Mesothelial cell of epicardium (in vitro differentiated cells): ENCODE measurements at regions not wholly inside any gene's neighbourhood (a gene's known extent, or its start where the extent isn't known, plus 50 kb on each side); places are given as distances from the start of the nearest gene placed in this dataset.
"Not testable (repeated sequence)": the region's sequence is repeated elsewhere in the genome, so short reads cannot be mapped to it uniquely, and the experiment has no call there.

Experiments used
- DNase-seq, 2 experiments: peaks; one replicate each; pipeline ENCODE4 v3.0.0; 2021; ENCODE audit warnings: low spot score in 2 of 2; ENCODE audit not compliant: unreplicated experiment in 2 of 2
- H3K27ac Mint-ChIP-seq: 2 replicates; pipeline ENCODE4 v1.8.0; 2021; ENCODE audit warnings: mixed read lengths
- H3K27me3 Mint-ChIP-seq: 2 replicates; pipeline ENCODE4 v1.8.0; 2021; ENCODE audit warnings: low read depth, mixed read lengths
- H3K36me3 Mint-ChIP-seq: 2 replicates; pipeline ENCODE4 v1.8.0; 2021; ENCODE audit warnings: mixed read lengths
- H3K4me1 Mint-ChIP-seq: 2 replicates; pipeline ENCODE4 v1.8.0; 2021; ENCODE audit warnings: mixed read lengths
- H3K4me3 Mint-ChIP-seq: 2 replicates; pipeline ENCODE4 v1.8.0; 2021; ENCODE audit warnings: mild to moderate bottlenecking, moderate library complexity, mixed read lengths
- H3K9me3 Mint-ChIP-seq: 2 replicates; pipeline ENCODE4 v1.8.0; 2021; ENCODE audit warnings: mixed read lengths
- TF ChIP-seq, protein P1 (sequence below): fragments of 200-600 bp; sonication (generic); IDR thresholded peaks from one replicate; pipeline ENCODE4 v1.5.0; 2021; ENCODE audit warnings: antibody characterized with exemption; ENCODE audit not compliant: unreplicated experiment

DNA sequence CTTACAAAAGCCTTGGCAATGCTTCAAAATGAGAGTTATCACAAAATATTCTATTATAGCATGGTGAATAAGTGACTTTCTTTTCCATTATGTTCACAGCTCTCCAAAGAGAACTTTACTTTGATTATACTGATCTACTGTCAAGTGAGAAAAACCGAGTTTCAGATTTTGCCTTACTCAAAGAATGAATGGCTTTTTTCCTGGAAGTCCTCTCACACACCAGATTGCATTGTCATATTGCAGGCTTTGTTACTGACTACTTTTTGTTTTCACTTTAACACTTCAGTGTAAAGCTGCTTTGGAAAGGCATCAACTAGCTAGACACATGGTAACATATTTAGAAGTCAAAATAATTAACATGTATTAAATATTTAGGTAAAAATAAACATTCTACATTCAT is 765.2 kb upstream of the NUDT12 start:
- TF ChIP-seq, protein P1, sequence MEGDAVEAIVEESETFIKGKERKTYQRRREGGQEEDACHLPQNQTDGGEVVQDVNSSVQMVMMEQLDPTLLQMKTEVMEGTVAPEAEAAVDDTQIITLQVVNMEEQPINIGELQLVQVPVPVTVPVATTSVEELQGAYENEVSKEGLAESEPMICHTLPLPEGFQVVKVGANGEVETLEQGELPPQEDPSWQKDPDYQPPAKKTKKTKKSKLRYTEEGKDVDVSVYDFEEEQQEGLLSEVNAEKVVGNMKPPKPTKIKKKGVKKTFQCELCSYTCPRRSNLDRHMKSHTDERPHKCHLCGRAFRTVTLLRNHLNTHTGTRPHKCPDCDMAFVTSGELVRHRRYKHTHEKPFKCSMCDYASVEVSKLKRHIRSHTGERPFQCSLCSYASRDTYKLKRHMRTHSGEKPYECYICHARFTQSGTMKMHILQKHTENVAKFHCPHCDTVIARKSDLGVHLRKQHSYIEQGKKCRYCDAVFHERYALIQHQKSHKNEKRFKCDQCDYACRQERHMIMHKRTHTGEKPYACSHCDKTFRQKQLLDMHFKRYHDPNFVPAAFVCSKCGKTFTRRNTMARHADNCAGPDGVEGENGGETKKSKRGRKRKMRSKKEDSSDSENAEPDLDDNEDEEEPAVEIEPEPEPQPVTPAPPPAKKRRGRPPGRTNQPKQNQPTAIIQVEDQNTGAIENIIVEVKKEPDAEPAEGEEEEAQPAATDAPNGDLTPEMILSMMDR = no peak
- Mint-ChIP-seq H3K9me3 (peaks cover 26% of the 10 kb centered on the region), H3K4me1 (no peaks in the 10 kb centered on the region), H3K4me3 (no peak overlapping the region), H3K36me3 (no peaks in the 10 kb centered on the region), H3K27me3 (no peaks in the 10 kb centered on the region), H3K27ac (no peak overlapping the region)
- DNase-seq = no peak

DNA sequence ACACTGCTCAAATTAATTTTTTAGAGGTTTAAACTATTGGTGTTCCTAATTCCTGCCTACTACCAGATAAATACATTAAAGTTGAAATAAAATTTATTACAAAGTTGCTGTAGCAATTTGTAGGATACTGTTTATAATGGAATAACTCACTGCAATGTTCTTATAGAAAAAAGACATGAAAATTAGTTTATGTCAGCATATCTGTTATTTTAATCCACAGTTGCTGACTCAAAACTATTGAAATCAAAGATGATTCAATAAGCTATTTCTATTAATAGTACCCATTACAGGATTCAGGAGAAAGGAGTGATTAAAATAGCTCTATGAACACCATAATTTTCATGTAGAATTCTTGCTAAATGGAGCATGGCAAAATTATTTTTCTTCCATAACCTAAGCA is 764.4 kb upstream of the NUDT12 start:
- H3K36me3 Mint-ChIP-seq = no peaks in the 10 kb centered on the region
- no peak overlapping the region for H3K27ac Mint-ChIP-seq
- DNase-seq = no peak
- no peak overlapping the region for H3K4me3 Mint-ChIP-seq
- H3K4me1 Mint-ChIP-seq = no peaks in the 10 kb centered on the region
- H3K9me3 Mint-ChIP-seq = peaks cover 20% of the 10 kb centered on the region
- no peaks in the 10 kb centered on the region for H3K27me3 Mint-ChIP-seq
- TF ChIP-seq, protein P1 = no peak

DNA sequence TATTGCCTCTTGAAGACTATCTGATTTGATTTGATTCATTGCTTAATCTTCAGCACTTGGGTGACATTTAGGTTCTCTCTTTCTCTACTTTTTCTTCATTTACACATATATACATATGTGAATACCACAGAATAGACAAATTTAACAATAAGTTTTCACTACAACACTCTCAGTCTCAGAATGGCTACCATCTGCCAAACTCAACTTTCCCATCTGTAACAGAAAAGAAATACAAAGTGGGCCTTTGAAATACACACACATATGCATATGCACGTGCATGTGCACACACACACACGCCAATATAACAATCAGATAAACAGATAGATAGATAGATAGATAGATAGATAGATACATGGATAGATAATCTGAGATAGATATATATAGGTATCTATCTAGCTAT is 762.8 kb upstream of the NUDT12 start:
- peaks cover 7% of the 10 kb centered on the region for H3K9me3 Mint-ChIP-seq
- DNase-seq = no peak
- no peaks in the 10 kb centered on the region for H3K4me1 Mint-ChIP-seq
- no peak overlapping the region for H3K27ac Mint-ChIP-seq
- no peak overlapping the region for H3K4me3 Mint-ChIP-seq
- H3K27me3 Mint-ChIP-seq = no peaks in the 10 kb centered on the region
- no peaks in the 10 kb centered on the region for H3K36me3 Mint-ChIP-seq
- TF ChIP-seq, protein P1 = no peak

DNA sequence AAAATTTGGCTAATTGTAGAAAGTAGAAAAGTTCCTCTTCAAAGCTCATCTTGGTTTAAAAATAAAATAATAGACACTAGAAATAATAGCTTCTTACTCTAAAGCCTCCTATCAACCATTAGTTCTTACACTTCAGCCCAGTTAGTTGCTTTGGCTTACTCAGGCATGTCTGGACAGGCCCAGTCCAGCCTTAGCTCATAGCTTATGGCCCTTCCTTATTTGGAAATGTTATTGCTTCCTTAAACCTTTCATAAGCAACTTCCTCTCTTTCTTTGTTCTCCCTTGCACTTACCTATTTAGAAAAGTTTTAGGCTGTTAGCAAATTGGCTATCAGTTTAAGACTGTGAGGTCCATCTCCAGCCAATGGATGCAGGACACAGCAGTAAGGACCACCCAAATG is 754.1 kb upstream of the NUDT12 start:
- not testable (repeated sequence) for H3K4me1 Mint-ChIP-seq, H3K27ac Mint-ChIP-seq

DNA sequence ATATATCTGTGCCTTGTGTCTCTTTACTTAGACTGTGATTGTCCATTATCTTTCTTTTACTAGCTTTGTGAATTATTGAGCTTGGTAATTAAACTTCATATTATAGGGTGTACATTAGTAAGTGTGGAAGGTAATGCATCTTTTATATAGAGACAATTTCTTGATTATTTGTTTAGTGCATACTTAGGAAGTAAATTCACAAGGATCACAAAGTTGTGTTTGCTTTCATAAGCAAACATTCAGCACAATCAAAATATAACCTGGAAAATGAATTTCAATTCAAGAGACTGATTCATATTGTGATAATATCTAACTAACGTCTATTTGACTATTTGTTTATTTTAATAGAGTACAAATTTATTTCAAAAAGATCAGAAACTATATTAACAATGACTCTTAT is 749.9 kb upstream of the NUDT12 start:
- Mint-ChIP-seq H3K36me3 (peaks cover 2% of the 10 kb centered on the region), H3K27ac (no peak overlapping the region), H3K4me3 (no peak overlapping the region), H3K4me1 (peaks cover 2% of the 10 kb centered on the region), H3K9me3 (peaks cover 4% of the 10 kb centered on the region), H3K27me3 (no peaks in the 10 kb centered on the region)
- TF ChIP-seq, protein P1 = no peak
- DNase-seq = no peak

More for the DNA sequence above, 754.1 kb upstream of the NUDT12 start:
- H3K4me3 Mint-ChIP-seq, H3K36me3 Mint-ChIP-seq, H3K9me3 Mint-ChIP-seq, DNase-seq, H3K27me3 Mint-ChIP-seq: not testable (repeated sequence)

DNA sequence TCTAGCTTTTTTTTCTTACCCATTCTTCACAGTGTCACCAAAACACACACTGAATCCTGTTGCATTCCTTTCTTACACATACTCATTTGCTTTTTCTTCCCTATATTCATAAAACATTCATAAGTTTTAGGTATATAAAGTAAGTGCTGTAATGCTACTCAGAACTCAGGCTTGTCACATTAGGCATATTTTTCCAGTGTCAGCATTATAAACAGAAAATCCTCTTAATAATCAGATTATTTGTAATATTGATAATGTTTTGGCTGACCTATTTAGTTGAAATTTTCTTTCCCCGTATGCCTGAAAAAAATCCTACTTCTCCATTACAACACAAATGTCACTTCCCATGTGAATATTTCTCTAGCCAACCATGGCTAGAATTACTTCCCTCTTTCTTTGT is 743.0 kb upstream of the NUDT12 start:
- Mint-ChIP-seq H3K27ac (no peak overlapping the region), H3K4me1 (peaks cover 12% of the 10 kb centered on the region), H3K9me3 (no peaks in the 10 kb centered on the region), H3K36me3 (no peaks in the 10 kb centered on the region), H3K27me3 (no peaks in the 10 kb centered on the region), H3K4me3 (no peak overlapping the region)
- TF ChIP-seq, protein P1 = no peak
- no peak for DNase-seq
